Central memory CD8-positive, alpha-beta T cell (primary cell): ENCODE measurements at regions not wholly inside any gene's neighbourhood (a gene's known extent, or its start where the extent isn't known, plus 50 kb on each side); places are given as distances from the start of the nearest gene placed in this dataset.
"Not testable (repeated sequence)": the region's sequence is repeated elsewhere in the genome, so short reads cannot be mapped to it uniquely, and the experiment has no call there.

ENCODE experiments used
- ATAC-seq: fragments of 150-1000 bp; cut with Tn5 transposase; replicated peaks from 2 replicates; pipeline ENCODE4 v1.10.0; 2022; ENCODE audit warnings: mild to moderate bottlenecking, moderate FRiP score, moderate number of reproducible peaks; ENCODE audit not compliant: poor library complexity, severe bottlenecking; ENCODE audit errors: extremely low read depth
- DNase-seq, 2 donors: peaks; one replicate each; pipeline ENCODE4 v3.0.0; 2021; ENCODE audit warnings: low spot score in 2 of 2
- H3K27ac Mint-ChIP-seq: one replicate; pipeline ENCODE4 v1.8.0; 2022; ENCODE audit warnings: low read depth, mild to moderate bottlenecking, moderate library complexity, mixed read lengths
- H3K27me3 Mint-ChIP-seq: one replicate; pipeline ENCODE4 v1.8.0; 2022; ENCODE audit warnings: mixed read lengths
- H3K36me3 Mint-ChIP-seq: one replicate; pipeline ENCODE4 v1.8.0; 2022; ENCODE audit warnings: mild to moderate bottlenecking, moderate library complexity, mixed read lengths; ENCODE audit not compliant: insufficient read depth
- H3K4me1 Mint-ChIP-seq: one replicate; pipeline ENCODE4 v1.8.0; 2022; ENCODE audit warnings: mixed read lengths
- H3K4me3 Mint-ChIP-seq: one replicate; pipeline ENCODE4 v1.8.0; 2022; ENCODE audit warnings: mild to moderate bottlenecking, moderate library complexity, mixed read lengths
- H3K9me3 Mint-ChIP-seq: one replicate; pipeline ENCODE4 v1.8.0; 2022; ENCODE audit warnings: mixed read lengths

DNA sequence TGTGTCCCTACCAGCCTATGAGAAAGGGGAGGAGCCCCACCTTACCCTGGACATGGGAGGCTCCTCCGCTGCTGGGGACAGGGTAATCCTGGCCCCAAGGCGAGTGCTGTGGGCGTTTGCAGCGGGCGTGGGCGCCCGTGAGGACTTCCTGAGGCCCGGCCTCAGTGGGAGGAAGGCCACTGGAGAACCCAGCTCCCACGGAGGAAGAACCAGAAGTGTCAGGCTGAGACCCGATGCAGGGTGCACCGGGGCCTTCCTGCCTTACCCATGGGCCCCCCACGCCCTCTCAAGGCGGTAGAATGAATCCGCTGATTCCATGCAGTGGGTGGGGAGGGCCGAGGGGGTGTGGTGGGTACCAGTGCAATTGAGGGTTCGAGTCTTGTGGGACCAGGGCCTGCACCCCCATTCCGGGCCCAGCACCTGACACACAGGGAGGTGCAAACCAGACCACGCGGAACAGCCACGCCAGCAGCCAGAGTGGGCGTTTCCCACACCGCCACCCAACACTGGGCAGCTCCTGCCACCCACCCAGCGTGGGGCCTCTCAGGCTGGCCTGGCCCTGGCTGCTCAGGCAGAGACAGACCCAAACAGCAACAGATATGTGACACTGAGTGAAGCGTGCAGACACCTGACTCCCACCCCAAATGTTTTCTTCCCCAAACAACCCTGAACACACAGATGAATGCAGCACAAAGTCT, 5405.6 kb upstream of the TPTE start:
- H3K4me3 Mint-ChIP-seq, H3K27me3 Mint-ChIP-seq, H3K36me3 Mint-ChIP-seq, H3K4me1 Mint-ChIP-seq, DNase-seq, ATAC-seq, H3K9me3 Mint-ChIP-seq, H3K27ac Mint-ChIP-seq: not testable (repeated sequence)

DNA sequence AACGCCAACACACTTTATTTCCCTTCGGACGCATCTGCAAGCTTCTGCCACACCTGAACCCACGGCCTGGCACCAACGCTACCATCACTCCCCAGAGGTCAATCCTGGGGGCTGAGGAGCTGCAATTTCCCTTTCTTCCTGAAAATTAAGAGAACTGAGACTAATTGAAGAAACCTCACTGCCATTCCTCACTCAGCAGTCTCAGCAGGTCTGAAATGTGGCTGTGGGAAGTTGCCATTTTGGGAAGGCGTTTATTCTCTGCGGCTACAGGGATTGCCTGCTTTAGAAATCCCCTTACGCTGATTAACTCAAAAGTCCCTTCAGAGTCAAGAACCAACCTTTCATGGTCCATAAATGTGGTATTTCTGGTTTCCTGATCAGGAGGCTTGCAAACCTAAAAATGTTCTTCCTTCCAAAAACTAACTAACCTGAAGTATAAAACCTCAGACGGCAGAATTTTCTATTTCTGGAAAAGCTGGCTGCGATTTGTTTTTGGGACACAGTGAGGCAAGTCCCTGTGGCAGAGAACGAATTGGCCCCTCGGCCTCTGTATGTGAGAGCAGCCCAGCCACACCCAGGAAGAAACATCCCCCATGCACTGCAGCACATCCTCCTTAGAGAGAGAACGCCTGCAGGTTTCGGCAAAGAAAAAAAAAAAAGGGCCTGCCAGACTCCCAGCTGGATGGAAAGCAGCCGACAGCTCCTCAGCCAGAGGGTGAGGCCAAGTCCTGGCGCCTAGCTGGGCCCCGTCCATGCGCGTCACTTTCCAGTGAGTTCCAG, 5404.8 kb upstream of the TPTE start:
- not testable (repeated sequence) for H3K36me3 Mint-ChIP-seq, H3K9me3 Mint-ChIP-seq, H3K27ac Mint-ChIP-seq, H3K4me1 Mint-ChIP-seq, H3K27me3 Mint-ChIP-seq, DNase-seq, H3K4me3 Mint-ChIP-seq
- peak; percentile 19 for ATAC-seq

DNA sequence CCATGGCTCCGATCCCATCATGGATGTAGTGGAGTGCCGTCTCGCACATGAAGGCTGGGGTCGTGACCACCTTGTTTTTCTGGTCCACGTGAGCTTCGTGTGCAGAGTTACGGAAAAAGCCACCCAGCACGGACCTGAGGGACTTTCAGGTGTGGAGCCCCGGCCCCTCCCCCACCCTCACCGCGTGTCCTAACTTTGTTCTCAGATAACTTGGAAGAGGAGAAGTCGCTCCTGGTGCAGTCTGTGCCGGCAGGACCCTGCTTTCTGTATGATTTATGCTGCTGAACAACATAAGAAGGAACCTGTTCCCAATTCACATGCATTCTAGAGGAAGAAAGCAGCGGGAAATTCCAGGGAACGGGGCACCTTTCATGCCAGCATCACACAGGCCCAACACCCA, 5404.2 kb upstream of the TPTE start:
- not testable (repeated sequence) for H3K27me3 Mint-ChIP-seq, DNase-seq, H3K4me1 Mint-ChIP-seq, H3K9me3 Mint-ChIP-seq, H3K36me3 Mint-ChIP-seq, H3K4me3 Mint-ChIP-seq, ATAC-seq, H3K27ac Mint-ChIP-seq

DNA sequence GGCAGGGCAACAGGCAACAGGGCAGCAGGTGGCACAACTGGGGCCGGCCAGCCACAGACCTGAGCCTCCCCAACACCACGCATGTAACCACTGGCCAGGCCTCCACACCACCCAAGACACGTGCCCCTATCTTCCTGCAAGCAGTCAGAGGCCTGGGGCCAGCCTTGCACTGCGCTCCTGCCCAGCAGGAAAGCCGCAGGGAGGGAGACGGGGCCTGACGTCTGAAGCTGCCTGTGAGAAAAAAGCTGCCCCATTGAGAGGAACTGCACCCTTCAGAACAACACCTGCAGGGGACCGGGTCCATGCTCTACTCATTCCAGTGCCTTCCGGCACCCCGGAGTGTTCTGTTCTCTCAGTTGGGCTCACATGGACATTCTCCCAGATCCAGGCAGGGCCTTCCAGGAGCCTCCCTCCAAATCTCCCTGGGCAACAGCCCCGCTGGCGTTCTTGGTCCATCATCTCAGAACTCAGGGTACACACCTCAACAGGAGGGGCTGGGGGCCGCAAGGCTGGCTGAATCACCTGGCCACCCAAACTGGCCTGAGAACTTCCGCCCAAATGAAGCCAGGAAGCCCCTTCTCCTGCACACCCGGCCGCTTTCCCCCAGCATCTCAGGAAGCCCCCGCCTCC, 5403.6 kb upstream of the TPTE start:
- DNase-seq: not testable (repeated sequence)
- ATAC-seq: peak; percentile 22

DNA sequence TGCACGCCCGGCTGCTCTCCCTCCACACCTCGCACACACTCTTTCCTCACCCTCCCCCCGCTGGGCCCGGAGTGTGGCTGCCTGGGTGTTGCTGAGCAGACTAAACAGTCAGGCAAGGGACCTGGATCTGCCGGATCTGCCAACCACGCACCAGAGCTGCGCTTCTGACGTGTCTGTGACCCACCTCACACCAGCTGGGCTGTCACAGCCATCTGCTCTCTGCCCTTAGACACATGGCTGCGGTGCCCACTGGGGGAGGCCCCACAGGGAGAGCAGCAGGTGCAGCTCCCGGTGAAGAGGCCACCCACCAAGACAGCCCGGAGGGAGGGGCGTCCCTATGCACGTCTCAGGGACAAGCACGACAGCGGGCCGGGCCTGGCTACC, 5403.1 kb upstream of the TPTE start:
- not testable (repeated sequence) for H3K4me3 Mint-ChIP-seq, H3K4me1 Mint-ChIP-seq, H3K27me3 Mint-ChIP-seq, H3K9me3 Mint-ChIP-seq, H3K27ac Mint-ChIP-seq, H3K36me3 Mint-ChIP-seq
- peak; percentile 80 for ATAC-seq
- peak in 1 of 2 donors; percentile 54 for DNase-seq

More for the DNA sequence above, 5403.6 kb upstream of the TPTE start:
- not testable (repeated sequence) for H3K4me1 Mint-ChIP-seq, H3K9me3 Mint-ChIP-seq, H3K4me3 Mint-ChIP-seq, H3K27me3 Mint-ChIP-seq, H3K27ac Mint-ChIP-seq, H3K36me3 Mint-ChIP-seq

DNA sequence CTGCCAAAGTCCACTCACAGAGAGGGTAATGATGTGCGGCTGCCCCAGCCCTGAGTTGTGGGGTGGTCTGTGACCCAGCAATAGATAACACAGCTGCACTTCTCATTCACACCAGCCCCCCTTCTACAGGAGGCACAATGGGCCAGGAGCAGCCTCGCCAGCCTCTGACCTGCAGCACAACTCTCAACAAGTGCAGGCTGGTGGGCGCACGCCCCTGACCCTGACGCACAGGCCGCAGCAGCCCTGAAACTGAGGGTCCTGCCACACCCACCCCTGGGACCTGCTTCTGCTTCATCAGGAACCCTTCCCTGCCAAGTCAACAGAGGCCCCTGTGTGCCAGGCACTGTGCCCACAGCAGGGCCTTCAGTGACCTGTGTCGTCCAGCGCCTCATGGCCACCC, 5402.2 kb upstream of the TPTE start:
- ATAC-seq, H3K4me3 Mint-ChIP-seq, H3K9me3 Mint-ChIP-seq, H3K27ac Mint-ChIP-seq, DNase-seq, H3K4me1 Mint-ChIP-seq, H3K27me3 Mint-ChIP-seq, H3K36me3 Mint-ChIP-seq: not testable (repeated sequence)

DNA sequence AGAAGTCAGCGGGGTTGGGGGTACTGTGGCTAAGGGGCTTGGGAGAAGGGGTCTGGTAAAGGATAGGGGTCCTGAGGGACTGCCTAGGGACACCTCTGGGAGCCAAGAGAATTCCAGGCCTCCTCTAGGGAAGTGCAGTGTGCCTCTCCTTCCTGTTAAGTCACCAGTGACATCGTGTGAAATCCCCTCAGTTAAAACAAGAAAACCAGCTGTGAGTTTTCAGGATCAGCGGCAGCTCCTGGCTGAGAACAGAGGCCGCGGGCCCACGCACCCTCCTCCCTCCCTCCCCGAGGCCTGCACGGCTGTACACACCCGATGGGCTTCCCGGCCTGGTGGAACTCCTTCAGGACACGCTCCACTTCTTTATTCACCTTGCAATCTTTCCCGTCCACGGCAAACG, 5400.0 kb upstream of the TPTE start:
- not testable (repeated sequence) for ATAC-seq, H3K4me3 Mint-ChIP-seq, H3K9me3 Mint-ChIP-seq, DNase-seq, H3K4me1 Mint-ChIP-seq, H3K36me3 Mint-ChIP-seq, H3K27ac Mint-ChIP-seq, H3K27me3 Mint-ChIP-seq

DNA sequence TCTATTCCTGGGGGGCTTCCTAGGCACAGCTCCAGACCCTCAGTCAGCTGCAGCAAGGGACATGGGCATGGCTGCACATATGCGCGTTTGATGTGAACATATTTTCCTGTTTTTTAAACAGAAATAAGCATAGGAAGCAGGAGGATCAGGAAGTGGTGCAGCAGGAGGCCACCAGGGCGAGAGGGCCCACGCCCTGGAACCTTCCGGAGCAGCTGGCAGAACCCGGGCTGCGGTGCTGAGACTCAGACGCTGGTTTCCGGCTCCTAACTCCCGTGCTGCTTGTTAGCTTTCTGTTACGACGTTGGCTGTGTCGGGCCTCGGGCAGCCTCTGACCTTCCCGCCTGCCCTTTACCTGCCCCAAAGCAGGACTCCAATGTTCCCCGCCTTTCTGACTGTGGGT, 5399.5 kb upstream of the TPTE start:
- peak; percentile 12 for ATAC-seq

DNA sequence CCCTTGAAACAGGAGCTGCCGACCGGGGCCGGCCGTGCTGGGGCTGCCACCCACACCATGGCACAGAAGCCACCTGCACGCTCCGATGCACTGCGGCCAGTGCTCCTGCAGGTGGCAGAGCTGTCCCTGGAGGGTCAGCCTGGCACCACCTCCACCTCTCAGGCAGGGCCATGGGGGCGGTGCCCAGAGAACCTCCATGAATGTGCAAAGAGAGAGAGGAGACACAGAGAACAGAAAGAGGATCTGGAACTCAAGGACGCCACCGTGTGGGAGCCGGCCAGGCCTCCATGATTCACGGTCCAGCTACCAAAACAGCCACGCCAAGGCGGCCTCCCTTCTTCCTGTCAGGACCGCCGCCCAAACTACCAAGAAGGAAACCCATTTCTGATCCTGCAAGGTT, 5397.7 kb upstream of the TPTE start:
- not testable (repeated sequence) for H3K27ac Mint-ChIP-seq, H3K4me1 Mint-ChIP-seq, H3K27me3 Mint-ChIP-seq, H3K4me3 Mint-ChIP-seq, H3K36me3 Mint-ChIP-seq, H3K9me3 Mint-ChIP-seq
- peak; percentile 33 for ATAC-seq
- DNase-seq: peak; percentile 62 to 64

More for the DNA sequence above, 5399.5 kb upstream of the TPTE start:
- H3K27me3 Mint-ChIP-seq, H3K4me1 Mint-ChIP-seq, H3K9me3 Mint-ChIP-seq, H3K4me3 Mint-ChIP-seq, H3K27ac Mint-ChIP-seq, DNase-seq, H3K36me3 Mint-ChIP-seq: not testable (repeated sequence)

DNA sequence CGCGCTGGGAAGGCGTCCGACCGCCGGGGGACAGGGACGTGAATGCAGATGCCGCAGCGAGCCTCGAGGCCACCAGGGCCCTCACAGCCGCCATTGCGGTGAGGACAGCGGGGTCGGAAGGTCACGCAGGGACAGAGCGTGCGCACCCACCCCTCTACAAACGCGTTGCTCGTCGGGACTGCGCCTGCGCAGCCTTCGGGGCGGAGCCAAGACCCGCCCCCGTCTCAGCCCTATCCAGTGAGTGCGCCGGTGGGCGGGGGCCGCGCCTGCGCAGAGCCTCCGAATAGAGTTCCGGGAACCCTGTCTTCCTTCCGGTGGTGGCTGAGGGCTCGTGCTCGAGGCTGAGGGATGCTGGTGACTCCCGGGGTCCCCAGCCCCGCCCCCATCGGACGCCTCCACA, 5393.1 kb upstream of the TPTE start:
- H3K9me3 Mint-ChIP-seq, H3K27ac Mint-ChIP-seq, H3K4me3 Mint-ChIP-seq, H3K36me3 Mint-ChIP-seq, H3K27me3 Mint-ChIP-seq, H3K4me1 Mint-ChIP-seq: not testable (repeated sequence)
- ATAC-seq: peak; percentile 95
- peak; percentile 96 for DNase-seq

DNA sequence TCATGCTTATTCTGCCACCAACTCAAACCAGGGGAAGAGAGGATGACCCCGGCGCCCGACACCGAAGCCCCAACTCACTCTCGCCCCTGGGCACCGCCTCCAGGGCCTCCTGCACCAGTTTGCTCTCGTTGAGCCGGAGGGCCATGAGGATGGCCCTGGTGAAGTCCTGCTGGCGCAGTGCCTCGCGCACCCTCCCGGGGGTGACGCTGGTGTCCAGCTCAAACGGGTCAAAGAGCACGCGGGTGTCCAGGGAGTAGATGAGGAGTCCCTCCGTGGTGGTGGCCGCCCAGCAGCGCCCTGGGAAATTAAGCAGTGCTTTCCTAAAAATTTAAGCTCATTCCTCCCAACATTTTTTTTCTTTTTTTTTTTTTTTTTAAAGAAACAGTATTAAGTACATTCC, 5387.6 kb upstream of the TPTE start:
- not testable (repeated sequence) for H3K9me3 Mint-ChIP-seq, H3K4me3 Mint-ChIP-seq, H3K27me3 Mint-ChIP-seq, H3K36me3 Mint-ChIP-seq, H3K27ac Mint-ChIP-seq, ATAC-seq, H3K4me1 Mint-ChIP-seq, DNase-seq

DNA sequence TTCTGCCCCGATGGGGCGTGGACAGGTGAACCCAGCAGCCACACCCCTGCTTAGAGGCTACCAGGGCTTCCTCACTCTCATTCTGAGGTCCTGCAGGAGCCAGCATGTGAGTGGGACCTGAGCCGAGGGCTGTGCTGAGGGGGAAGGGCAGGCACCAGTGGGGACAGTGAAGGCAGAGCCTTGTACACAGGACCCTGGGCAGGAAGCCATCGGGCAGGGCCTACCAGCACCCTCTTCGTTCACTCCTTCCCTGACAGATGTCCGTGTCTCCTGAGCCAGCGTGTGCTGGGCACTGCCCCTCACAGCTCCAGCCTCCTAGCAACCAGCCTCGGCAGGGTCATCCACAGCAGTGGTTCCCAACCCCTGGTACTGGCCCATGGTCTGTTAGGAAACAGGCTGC, 5385.0 kb upstream of the TPTE start:
- not testable (repeated sequence) for DNase-seq, ATAC-seq, H3K4me3 Mint-ChIP-seq, H3K27ac Mint-ChIP-seq, H3K9me3 Mint-ChIP-seq, H3K27me3 Mint-ChIP-seq, H3K4me1 Mint-ChIP-seq, H3K36me3 Mint-ChIP-seq

DNA sequence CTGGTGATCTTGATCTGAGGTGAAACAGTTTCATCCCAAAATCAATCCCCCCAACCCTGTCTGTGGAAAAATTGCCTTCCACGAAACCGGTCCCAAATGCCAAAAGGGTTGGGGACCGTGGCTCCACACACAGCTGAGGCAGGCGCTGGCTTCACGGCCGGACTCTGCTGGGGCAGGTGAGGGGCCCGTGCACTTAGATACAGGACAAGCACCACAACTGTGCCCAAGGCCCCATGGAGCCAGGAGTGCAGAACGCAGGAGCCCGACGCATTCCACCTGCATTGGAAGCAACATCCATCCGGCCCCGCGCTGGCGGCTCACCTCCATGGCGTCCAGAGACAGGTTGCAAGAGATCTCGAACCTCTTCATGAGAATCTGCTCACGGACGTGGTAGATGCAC, 5384.4 kb upstream of the TPTE start:
- not testable (repeated sequence) for H3K4me1 Mint-ChIP-seq, H3K27ac Mint-ChIP-seq, DNase-seq, H3K27me3 Mint-ChIP-seq, ATAC-seq, H3K4me3 Mint-ChIP-seq, H3K9me3 Mint-ChIP-seq, H3K36me3 Mint-ChIP-seq
